AG08395 (cell line): ENCODE measurements at regions not wholly inside any gene's neighbourhood (a gene's known extent, or its start where the extent isn't known, plus 50 kb on each side); places are given as distances from the start of the nearest gene placed in this dataset.

Experiments used
- DNase-seq: peaks from one replicate; pipeline ENCODE4 v3.0.0; 2012; ENCODE audit warnings: mixed read lengths, low spot score

DNA sequence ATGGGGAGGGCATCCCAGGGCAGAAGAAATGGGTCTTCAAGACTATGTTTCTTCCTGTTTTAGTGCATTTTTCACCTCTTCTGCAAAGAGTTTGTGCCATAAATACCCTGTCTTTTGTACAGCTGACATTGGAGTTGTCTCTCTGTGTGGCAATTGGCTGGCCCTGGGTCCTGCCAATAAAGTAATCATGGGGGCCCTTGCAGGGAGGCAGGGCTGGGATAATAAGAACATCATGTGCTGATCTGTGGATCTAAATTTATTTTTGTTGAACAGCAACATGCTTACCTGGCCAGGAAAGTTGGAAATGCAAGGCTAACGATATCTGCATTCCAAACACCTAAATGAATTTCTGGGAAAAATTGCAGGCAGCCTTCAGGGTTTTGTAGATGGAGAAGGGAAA is 174.6 kb upstream of the GATB start:
- DNase-seq = no peak

DNA sequence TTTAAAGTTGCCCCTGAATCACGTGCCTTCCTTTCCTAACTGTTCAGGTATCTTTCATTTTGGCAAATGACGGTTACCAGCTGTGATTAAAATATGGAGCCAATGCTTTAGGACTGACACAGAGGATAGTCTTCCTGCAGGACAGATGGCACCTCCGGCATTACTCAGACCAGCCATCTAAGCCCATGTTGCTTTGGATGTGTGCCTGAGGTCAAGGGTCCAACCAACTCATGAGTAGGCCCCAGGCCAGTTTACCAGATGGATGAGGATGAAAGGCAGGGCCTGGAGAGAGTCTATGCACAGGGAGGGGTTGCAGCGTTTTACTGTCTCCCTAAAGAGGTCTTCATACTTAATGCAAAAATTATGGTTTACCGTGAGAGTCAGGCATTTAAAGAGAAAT is 174.0 kb upstream of the GATB start:
- no peak for DNase-seq

DNA sequence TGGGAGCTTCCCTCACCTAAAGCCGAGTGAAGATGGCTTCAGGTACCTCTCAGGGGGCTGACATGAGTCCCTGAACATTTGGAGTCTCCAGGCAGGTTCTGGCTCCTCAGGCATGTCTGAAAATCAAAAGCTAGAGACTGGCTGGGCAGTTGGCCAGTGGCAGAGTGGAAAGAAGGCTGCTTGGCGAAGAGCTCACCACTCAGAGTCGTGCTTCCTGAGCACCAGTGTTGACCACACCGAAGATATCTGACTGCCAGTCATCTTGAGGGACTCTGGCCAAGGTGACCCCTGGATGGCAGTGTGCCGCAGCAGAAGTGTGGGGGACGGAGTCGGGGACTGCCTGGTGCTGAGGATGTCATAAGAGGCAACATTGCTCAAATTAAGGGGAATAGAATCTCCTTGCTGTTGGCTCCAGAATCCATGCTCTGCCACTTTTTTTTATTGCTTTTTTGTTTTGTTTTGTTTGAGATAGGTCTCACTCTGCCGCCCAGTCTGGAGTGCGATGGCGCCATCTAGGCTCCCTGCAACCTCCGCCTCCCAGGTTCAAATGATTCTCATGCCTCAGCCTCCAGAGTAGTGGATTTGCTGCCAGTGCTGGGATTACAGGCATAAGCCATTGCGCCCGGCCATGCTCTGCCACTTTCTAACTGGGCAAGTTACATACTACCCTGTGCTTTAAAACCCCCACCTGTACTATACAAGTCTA is 172.5 kb upstream of the GATB start:
- DNase-seq = no peak

DNA sequence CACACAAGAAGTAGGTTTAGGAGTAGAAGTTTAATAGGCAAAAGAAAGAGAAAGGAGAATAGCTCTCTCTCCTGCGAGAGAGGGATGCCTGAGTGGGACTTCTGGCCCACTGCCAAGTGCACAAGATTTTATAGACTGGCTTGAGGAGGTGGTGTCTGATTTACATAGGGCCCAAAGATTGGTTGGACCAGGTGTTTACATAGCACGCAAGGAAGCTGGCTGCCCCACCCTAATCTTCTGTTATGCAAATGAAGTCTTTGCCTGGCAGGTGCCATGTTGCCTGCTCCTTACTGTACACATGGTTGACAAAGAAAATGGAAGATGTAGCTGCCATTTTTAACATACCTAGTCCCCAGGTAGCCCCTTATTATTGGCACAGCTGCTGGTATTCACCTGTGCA is 170.8 kb upstream of the GATB start:
- no peak for DNase-seq

DNA sequence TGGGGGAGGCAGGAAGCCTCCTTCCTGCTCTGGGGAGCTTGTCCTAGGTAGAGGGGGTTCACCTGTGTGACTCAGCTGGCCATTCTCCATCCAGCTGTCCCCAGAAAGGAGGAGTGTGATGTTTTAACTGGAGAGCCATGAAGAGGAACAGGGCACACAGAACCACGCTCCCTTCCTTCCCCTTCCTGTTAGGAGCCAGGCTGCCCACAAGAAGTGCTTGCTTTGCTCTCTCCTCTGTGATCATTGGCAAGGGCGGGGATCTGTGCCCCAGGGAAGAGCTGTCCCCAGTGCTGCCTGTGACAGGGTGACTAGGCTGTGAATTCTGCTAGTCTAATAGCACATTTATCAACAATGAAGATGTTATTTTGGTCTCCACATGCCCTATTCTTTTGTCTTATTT is 169.6 kb upstream of the GATB start:
- DNase-seq = no peak

DNA sequence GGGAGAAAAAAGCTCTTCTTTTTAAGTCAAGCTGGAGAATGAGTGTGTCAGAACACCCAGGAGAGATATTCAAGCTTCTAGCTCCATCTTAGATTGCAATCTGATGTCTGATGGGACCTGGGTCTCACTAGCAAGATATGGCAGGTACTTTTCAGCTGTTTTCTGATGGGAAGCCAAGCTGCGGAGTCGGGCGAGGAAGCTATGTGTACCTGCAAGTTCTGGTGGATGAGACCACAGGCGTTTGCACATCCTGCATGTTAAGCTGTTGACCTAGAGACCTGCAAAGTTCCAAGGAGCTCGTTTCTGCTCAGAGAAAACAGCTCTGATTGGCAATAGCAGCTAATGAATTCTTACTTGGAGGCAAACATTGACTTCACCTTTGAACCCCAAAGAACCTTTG is 167.3 kb upstream of the GATB start:
- DNase-seq = no peak

DNA sequence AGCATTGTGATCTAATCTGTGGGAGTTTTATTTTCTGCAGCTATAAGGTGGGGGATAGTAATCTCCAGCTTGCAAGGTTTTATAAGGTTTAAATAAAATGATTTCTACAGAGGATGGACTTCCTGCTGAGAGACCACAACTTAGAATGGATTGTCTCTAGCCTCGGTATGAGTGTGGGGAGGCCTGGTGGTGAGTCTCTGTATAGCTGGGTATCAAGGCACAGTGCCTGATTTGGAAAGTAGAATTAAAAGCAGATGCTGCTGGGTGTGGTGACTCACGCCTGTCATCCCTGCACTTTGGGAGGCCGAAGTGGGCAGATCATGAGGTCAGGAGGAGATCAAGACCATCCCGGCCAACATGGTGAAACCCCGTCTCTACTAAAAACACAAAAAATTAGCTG is 162.0 kb upstream of the GATB start:
- no peak for DNase-seq

DNA sequence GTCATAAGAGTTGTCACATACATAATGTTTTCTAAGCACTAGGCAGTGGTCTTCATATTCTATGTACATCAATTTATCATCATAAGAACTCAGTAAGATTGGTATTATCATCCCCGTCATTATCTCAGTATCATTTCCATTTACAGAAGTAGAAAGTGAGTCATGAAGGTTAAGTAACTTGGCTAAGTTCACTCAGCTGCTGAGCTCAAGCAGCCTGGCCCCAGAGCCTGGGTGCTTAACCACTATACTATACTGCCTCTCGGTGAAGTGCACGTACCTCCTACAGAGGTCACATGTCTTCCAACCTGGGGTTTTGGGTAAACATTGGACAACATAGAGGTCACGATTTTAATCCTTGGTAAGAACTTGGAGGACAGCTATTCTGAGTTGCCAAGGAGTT is 161.5 kb upstream of the GATB start:
- DNase-seq = no peak

DNA sequence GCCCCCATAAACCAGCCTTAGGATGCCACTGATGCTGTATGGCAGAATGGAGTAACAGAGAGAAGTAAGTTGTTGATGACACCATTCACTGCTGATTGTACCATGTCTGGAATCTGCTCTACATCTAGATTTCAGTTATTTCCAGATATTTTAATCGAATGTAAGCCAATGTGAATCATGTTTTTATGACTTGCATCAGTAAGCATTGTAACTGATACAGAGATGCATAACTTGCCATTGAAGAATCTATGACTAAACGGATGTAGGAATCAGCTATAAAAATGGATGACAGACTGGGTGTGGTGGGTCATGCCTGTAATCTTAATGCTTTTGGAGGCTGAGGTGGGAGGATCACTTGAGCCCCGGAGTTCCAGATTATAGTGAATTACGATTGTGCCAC is 161.0 kb upstream of the GATB start:
- DNase-seq = peak; percentile 55

DNA sequence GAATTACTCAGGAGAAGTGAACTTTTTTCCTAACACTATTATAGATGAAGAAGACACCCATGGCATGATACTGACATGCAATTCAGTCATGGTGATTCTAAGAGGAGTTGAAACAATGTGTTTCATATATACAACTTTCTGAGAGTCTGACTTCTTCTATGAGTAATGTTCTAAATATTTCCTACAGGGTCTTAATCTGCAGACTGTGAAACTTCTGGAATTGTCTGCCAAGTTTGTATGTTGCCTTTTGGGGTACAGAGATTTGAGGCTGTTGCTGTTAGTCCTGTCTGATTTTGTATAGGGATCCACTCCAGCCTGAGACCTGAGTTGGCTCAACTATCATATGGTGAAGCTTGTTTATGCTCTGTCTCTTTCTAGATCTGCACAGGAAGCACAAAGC is 160.6 kb upstream of the GATB start:
- peak; percentile 48 for DNase-seq

DNA sequence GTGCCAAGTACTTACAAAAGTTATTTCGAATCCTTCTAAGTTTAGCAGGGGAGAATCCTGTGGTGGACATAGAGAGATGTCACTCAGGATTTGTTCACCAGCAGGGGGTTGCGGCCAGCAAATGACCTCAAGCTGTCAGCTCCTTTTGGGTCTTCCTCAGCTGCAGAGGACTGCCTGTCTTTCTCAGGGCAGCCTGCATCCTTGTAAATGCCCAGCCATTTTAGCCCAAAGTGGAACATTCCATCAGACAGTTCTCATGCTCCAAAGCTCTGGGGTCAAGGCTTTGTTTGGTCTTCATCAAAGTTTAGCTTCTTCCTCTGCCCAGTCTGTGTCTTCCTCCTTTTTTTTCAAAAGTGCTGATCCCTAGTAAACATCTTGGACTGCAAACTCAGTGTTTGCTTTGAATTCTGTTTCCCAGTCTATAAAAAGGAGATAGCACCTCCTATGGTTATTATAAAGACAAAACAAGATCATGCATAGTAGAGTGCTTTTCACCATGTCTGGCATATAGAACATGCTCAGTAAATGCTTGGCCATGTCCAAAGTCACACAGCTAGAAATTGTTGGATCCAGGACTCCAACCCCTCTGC is 156.4 kb upstream of the GATB start:
- DNase-seq = no peak

DNA sequence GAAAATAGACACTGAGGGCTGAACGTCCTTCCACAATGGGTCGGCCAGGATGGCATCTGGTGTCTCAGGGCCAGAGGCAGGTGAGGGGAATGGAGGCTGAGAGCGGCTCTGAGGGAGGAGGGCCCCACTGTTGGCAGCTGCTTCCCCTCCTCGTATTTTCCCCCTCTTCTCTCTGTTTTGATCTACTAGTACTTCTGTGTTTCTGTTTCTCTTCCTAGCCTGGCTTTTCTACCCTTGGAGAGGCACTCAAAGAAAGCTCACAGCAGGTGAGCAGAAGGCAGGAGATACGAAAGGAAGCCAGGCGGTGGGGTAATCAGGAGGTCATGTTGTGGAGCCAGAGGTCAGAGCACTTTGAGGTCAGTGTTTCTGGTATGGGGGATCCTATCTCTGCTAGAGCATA is 151.8 kb upstream of the GATB start:
- DNase-seq = no peak

DNA sequence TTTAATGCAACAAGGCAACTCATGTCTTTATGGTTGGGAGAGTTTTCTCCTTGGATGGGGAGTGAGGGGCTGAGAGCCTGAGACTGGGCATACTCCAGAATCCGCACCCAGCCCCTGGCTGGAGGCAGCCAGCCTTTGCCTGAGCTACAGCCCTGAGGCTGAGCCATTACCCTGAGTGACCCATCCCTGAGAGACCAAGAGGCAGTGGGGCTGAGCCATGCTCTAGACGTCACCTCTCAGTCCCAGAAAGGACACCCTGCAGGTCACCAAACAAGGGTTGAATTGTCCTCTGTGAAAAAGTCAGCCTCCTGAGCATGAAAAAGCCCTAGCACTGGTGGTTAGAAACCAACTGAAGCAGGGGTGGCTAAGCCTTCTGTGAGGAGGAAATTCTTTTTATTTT is 151.2 kb upstream of the GATB start:
- DNase-seq = no peak

DNA sequence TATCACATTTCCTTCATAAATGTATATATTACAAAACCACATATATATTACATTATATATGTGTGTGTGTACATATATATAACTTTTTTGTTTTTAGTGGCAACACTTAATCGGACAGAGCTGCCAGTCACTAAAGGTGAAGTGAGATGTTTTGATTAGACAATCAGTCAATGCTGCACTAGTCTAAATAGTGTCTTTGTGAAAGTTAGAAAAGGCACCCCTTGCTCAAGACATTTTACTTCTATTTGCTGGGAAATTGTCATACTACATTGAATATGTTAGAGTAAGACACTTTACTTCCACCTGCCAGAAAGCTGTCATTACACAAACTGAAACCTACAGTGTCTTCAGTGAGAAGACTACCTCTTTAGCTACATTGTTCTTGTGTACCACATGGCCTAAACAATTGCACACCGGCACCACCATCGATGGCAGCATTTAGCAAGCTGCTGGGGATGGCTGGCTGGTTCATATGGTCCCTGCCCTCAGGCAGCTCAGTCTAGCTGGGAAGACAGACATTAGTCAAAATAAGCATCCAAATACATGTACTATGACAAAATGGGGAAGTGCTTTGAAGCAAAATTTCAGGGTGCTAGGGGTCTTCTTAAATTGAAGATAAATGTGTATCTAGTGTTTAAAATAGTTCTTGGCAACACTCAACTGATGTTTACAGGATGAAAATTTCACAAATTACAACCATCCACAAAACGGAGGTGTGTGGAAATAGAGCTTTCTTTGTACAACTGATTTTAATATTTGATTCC is 148.1 kb upstream of the GATB start:
- no peak for DNase-seq

DNA sequence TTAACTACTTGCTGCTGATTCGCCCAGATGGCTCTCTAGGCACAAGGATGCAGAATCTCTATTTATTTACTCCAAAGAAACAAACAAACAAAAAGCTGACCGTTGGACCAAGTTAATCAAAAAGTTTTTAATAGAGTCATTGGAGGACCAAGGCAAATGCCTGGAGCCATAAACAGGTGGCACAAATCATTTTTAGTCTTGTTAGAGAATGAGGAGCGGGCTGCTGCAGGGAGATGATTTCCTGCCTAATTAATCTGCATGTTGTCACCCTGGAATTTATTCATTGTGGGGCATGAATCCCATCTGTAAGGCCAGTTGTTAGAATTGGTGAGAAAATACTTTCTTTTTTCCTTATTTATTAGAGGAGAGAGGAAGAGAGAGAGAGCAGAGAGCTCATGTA is 147.4 kb upstream of the GATB start:
- no peak for DNase-seq

DNA sequence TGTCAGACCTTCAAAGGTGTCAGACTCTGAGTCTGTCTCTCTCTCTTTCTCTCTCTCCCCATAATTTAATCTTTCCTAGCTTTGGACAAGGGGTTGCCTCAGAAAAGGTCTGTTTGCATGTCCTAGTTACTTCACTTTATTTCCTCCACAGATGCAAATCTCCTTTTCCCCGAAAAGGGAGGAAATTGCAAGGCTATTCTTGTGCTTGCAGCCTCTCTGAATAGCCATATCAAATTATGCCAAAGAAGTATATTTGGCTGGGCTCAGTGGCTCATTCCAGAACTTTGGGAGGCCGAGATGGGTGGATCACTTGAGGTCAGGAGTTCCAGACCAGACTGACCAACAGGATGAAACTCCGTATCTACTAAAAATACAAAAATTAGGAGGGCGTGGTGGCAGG is 145.6 kb upstream of the GATB start:
- no peak for DNase-seq

DNA sequence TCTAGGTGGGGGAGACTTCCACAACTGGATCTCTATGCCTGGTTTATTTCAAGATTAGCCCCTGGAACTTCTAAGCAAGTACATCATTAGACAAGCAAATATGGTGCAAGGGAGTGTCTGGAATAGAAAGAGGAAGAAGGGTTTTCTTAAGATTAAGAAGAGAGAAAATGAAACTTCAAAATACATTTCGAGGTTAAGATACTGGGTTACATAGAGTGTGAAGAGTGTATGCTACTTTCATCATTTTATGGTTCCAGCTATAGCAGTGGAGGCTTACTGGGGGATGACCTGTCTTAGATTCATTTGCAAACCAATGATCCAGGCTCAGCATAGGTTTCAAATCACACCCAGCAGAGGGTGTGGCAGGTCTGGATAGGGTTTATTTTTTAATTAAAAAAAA is 144.4 kb upstream of the GATB start:
- no peak for DNase-seq

DNA sequence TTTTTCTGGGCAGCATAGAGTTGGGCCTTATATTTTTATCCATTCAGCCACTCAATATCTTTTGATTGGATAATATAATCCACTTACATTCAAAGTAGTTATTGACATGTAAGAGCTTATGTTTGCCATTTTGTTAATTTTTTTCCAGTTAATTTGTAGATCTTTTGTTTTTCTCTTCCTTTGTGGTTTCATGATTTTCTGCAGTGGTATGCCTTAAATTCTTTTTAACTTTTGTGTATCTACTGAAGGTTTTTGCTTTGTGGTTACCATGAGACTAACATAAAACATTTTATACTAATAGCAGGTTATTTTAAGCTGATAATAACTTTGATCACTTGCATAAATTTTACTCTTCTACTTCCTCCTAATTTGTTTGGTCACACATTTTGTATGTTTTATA is 140.8 kb upstream of the GATB start:
- no peak for DNase-seq

DNA sequence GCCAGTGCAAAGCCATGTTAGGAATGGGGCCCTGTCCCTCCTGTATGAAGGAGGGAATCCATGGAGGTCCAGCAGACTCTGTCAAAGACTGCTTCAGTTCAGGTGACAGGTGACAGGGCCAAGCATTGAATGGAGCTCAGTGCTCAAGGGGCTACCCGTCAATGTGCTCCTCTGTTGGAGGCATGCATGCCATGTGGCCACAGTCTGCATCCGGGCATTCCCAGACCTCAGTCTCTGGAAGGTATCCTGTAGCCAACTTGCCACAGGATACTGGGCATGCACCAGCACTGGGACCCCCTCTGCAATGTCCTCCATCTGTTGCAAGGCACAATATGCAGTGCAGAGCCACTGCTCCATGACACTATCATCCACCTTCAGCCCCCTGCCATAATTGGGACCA is 136.1 kb upstream of the GATB start:
- DNase-seq = no peak

DNA sequence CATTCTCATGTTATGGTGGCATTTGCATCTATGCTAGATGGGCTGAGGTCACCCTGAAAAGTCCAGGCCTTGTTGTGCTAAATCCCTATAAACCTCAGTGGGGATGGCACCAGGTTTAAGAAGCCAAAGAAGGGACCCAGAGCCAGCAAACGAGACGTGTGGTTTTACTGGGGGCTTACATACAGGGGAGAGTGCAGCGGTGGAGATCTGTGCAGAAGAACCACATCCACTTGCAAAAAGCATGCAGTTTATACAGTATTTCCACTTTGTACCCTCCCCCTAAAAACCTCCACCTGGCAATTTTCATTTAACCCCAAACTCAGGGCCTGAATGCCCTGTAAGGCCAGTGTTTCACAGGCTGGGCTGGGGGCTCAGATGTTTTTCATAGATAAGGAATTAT is 134.9 kb upstream of the GATB start:
- no peak for DNase-seq

DNA sequence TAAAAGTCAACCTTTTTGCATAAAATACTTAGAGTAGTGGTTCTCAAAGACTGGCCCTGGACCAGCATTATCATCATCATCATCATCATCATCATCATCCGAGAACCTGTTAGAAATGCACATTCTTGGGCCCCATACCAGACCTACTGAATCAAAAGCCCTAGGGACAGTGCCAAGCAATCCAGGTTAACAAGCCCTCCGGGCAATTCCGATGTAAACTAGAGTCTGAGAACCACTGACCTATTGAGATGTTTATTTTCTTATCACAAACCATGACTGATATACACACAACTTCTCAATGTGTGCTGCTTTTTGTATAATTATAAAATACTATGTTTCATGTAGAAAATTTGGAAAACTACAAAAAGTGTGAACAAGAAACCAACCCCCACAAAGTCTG is 133.4 kb upstream of the GATB start:
- no peak for DNase-seq

DNA sequence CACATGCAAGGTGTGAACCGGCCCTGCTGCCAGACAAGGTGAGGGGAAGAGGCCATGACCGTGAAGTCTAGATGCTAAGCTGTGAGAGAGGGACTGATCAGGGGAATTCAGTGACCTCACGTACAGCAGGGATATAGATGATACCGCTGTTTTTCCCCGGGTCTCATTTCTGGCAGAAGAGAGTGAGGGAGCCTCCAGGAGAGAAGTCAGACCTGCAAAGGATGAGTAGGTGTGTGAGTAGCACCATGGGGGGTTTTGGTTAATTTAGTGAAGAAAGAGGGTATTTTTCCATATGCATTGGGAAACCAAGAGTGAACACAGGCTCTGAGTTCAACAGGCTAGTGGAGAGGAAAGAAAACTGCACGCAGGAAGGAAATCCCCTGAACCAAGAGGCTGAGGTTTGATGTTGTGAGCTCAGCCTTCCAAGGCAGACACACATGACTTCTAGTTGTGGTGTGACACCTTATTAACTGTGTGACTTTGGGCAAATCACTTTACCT is 127.6 kb upstream of the GATB start:
- no peak for DNase-seq

DNA sequence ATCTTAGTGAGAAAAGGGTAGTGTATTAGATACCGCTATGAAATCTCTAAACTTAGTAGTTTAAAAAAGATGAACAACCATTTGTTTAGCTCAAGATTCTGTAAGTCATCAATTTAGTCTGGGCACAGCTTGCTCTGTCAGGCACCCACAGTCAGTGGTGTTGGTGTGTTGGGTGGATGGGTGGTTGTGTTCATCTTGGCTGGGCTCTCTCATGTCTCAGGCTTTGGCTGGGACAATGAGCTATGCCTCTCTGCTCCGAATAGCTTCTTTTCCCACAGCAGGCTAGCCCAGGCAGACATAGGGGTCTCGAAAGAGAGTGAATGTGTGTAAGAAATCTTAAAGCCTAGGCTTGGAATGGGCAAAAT is 127.0 kb upstream of the GATB start:
- no peak for DNase-seq
